Right renal pelvis (tissue), 4 donors: ENCODE measurements at regions not wholly inside any gene's neighbourhood (a gene's known extent, or its start where the extent isn't known, plus 50 kb on each side); places are given as distances from the start of the nearest gene placed in this dataset.
"Not testable (repeated sequence)": the region's sequence is repeated elsewhere in the genome, so short reads cannot be mapped to it uniquely, and the experiment has no call there.

Experiments
- DNase-seq, 4 donors: peaks; one replicate each; pipeline ENCODE4 v3.0.0-alpha.2; 2013; ENCODE audit warnings: low read depth in 4 of 4, low spot score in 3 of 4, missing footprints in 1 of 4

DNA sequence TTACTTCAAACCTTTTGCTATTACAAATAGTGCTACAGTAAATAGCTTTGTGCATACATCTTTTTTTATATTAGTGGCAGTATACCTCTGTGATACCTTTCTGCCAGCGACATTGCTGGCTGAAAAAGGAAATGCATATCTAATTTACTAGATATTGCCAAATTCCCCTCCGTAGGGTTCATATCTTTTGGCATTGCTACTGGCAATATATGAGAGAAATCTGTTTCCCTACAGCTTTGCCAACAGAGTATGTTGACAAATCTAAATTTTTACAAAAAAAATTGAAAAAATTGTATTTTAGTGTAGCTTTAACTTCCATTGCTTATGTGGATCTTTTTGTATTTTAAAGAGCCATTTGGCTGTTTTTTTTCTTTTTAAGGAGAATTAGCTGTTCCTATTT, 426.7 kb downstream of the TRIB2 start:
- DNase-seq = no peak

DNA sequence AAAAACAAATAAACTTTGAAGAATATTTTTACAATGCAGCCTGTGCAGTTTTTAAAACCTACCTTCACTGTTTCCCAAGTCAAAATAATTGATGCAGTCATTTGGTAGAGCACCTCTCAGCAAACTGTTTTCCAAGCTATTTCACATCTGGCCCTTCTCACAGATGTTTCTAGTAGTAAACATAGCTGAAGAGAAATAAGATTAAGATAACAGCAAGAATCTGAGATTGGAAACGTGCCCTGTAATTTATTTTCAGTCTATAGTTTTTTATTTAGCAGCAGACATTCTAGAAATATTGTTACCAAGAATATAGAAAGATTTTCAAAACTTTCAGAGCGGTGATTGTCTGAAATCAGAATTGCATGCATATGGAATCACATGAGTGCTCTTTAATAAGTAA, 440.2 kb downstream of the TRIB2 start:
- no peak for DNase-seq

GRCh38 chr2:13158466-13158865, 441.7 kb downstream of the TRIB2 start:
- DNase-seq = no peak

DNA sequence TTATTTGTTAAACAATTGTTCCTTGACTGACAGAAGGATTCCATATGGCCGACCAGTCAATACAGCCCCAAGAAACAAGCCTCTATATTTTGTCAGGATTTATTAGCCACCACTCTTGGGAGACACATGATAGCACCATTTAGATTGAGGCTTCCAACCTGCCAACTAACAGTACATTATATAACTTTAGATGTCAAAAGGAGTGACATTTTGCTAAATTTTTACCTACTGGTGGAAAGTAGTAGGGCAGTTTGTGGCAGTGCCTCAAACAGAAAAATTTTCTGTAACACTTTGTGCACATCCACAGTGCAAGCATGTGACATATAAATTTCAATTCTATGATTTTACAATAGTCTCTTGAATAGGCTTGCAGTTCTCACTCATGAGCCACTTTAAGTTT, 464.0 kb downstream of the TRIB2 start:
- no peak for DNase-seq

DNA sequence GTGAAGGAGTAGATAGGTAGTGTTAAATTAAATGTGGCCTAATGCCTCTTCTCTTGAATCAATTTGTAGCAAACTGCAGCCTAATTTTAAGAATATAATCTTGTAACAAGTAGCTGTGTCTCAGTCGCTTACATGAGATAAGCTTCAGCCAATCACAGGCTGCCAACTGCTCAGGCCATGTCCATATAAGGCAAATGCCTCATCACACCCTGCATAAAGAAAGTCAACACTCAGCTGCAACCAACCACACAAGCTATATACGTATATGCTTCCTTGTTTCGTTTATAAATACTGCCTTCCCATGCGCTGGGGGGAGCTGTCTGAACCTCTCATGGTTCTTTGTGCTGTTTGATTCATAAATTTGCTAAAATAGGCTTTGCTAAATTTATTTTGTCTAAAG, 476.3 kb downstream of the TRIB2 start:
- DNase-seq = no peak

GRCh38 chr2:13193900-13194299, 477.2 kb downstream of the TRIB2 start:
- DNase-seq = peak in 3 of 4 donors; percentile 7 to 16 (median 15)

DNA sequence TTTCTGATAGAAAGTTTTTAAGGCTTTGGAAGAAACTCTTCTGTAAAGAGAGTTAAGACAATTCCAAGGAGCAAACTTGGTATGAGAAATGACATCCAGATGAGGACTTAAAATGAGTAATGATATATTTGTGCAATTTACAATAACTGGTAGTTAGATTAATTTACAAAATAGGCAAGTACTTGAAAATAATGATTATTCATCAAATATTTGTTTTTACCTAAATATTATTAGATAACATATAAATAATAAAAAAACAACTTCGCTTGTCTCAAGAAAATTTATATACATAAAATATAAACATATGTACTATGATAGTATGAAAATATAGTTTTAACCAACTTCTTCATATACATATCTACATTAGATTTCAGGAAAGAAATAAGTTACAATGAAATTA, 478.5 kb downstream of the TRIB2 start:
- no peak for DNase-seq

GRCh38 chr2:13197248-13197647, 480.5 kb downstream of the TRIB2 start:
- no peak for DNase-seq

GRCh38 chr2:13201924-13202323, 485.2 kb downstream of the TRIB2 start:
- DNase-seq = no peak

GRCh38 chr2:13212115-13212514, 495.4 kb downstream of the TRIB2 start:
- DNase-seq = no peak

DNA sequence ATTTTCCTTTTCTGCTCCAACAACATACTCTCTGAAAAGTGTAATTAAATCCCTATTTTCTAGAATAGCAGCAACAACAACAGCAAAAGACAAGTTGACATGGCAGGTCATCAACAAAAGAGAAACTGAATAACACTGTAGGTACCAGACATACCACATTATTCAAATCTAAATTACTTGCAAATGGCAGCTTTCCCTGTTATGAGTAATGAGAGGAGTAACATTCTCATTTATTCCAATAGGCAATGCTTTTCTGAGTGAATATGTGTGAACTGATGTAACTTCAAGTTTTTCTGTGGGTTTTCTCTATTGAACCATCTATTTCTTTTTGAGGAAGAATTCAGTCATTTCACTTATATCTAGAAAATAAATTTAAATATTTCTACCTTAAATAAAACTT, 501.5 kb downstream of the TRIB2 start:
- no peak for DNase-seq

- no peak for DNase-seq
These were observed 510.8 kb downstream of the TRIB2 start for GRCh38 chr2:13227578-13227977.

DNA sequence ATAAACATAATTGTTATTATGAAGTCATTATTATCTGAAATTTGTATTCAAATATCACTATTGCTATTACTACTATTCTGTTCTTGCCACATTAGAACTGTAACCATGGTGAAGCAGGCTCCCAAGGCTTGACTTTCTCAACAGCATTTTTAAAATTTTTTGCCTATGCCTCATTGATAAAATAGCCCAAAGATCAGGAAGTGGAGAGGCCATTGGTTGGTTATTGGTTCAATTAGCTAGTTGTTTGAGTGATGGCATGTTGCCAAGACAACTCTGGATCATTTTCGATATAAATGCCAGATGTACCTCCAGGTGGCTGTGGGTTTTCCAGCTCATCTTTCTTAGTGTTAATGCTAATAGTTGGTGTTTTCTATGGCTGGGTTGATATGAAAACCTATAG, 513.5 kb downstream of the TRIB2 start:
- DNase-seq = no peak

DNA sequence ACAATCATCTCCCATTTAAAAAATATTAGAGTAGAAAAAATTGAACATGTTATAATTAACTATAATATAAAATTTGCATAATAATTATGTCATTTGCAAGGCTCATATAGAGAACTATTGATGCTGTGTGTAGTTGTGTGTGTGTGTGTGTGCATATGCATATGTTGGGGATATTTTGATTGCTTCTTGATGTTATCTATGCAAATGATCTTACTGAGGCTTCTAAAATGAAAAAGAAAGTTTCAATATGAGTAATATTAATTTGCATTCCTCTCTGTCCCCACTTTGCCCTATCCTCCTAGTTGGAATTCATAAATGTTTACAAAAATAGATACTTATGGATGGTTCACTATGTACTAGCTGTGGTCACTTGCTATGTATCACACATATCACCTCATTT, 523.3 kb downstream of the TRIB2 start:
- no peak for DNase-seq

DNA sequence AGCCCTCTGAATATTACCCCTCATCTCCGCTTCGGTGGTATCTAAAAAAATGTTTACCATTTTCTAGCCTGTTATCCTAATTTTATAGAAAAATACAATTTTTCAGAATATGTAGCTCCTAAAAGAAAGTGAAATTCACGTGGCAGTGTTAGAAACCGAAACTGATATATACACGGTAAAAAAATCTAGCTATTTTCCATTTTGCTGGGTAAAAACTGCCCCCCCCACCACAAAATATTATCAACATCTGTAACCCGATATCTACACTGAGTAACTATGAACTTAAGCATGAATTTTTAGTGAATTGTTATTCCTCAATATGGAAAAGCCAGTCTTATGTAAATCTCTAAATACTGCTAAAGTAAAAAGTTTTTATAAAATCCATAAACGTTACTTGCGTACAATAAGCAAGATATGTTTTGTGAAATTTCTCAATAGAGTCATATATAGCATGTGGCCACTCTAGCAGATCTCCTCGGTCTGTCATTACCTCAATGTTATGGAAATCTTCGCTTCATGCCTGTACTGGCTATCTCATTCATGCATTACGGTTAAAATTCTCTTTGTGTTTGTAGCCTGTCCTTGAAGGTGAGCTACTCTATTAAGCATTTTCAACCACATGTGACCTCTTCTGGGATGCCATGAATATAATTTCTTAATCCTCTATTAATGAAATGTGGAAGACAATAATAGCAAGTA, 524.2 kb downstream of the TRIB2 start:
- DNase-seq = no peak

DNA sequence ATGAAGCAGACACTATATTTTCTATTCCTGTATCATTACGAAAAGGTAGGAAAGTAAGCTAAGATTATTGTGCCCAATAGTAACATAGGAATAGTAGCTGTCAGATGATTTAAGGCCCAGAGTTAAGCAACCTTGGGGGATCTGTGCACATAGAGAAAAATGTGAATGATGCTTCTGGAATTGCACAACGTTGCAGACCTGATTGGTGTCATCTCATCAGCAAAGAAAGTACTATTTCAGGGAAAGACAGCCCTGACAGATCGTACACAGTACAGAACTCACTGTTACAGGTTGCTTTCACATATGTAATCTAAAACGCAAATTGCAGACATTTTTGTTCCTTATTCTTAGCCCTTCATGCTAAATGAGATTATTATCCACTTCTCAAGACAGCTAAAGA, 535.9 kb downstream of the TRIB2 start:
- DNase-seq = no peak

DNA sequence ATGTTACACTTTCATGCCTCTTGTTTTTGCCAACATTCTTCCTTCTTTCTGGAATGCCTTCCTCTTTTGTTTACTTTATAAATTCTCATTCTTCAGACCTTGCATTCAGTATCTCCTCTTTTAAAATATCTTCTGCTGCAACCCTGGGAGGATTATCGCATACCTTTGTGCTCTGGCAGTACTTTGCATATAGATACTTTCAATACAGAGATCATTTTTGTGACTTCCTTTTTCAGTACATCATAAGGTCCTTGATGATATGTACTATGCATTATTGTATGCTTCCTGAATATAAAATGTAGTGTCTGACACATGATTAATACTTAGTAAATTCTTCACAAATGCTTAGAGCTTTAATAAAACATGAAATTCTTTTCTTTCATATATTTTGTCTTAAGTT, 538.7 kb downstream of the TRIB2 start:
- DNase-seq = no peak

- peak in 1 of 4 donors; percentile 1 for DNase-seq
These were observed 543.7 kb downstream of the TRIB2 start for GRCh38 chr2:13260402-13260801.

GRCh38 chr2:13266166-13266565, 549.4 kb downstream of the TRIB2 start:
- no peak for DNase-seq

DNA sequence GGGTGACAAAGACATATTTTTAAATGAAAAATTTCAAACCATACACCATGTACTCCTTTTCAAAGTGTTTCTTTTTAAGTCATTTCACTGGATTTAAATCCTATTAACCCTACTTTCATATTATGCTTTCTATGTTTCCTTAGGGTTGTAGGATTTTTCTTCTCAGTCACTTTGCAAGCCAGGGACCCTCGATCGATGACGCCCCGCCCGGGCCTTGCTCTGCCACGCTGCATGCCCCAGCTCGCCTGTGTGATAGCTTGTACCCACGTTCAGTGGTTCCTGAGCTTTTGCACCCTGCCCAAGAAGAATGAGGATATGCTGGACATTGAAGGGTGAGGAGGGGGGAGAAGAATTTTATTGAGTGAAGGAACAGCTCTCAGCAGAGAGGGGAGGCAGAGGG, 568.0 kb downstream of the TRIB2 start:
- DNase-seq = no peak

DNA sequence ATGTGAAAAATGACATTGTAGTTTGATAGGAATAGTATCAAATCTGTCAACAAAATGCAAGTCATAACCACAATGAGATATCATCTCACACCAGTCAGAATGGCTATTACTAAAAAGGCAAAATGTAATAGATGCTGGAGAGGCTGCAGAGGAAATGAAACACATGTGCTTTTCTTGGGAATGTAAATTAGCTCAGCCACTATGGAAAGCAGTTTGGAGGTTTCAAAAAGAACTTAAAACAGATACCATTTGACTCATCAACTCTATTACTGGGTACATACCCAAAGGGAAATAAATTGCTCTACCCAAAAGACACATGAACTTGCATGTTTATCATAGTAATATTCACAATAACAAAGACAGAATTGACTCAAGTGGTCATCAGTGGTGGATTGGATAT, 572.6 kb downstream of the TRIB2 start:
- DNase-seq = no peak

GRCh38 chr2:13308478-13308805, 591.7 kb downstream of the TRIB2 start:
- DNase-seq = not testable (repeated sequence)

- no peak for DNase-seq
These were observed 592.3 kb downstream of the TRIB2 start for GRCh38 chr2:13308989-13309388.
